Progenitor cell of endocrine pancreas (in vitro differentiated cells): ENCODE measurements at regions not wholly inside any gene's neighbourhood (a gene's known extent, or its start where the extent isn't known, plus 50 kb on each side); places are given as distances from the start of the nearest gene placed in this dataset.
"Not testable (repeated sequence)": the region's sequence is repeated elsewhere in the genome, so short reads cannot be mapped to it uniquely, and the experiment has no call there.

Experiments
- DNase-seq: peaks from one replicate; pipeline ENCODE4 v3.0.0; 2021; ENCODE audit warnings: low spot score; ENCODE audit not compliant: unreplicated experiment
- H3K27ac Mint-ChIP-seq: 2 replicates; pipeline ENCODE4 v1.8.0; 2021; ENCODE audit warnings: mild to moderate bottlenecking, moderate library complexity, mixed read lengths
- H3K27me3 Mint-ChIP-seq: 2 replicates; pipeline ENCODE4 v1.8.0; 2021; ENCODE audit warnings: mixed read lengths
- H3K36me3 Mint-ChIP-seq: 2 replicates; pipeline ENCODE4 v1.8.0; 2022; ENCODE audit warnings: mixed read lengths; ENCODE audit not compliant: insufficient read depth
- H3K4me1 Mint-ChIP-seq: 2 replicates; pipeline ENCODE4 v1.8.0; 2021; ENCODE audit warnings: low read depth, mixed read lengths
- H3K4me3 Mint-ChIP-seq: 2 replicates; pipeline ENCODE4 v1.8.0; 2021; ENCODE audit warnings: low read depth, mild to moderate bottlenecking, moderate library complexity, mixed read lengths
- H3K9me3 Mint-ChIP-seq: 2 replicates; pipeline ENCODE4 v1.8.0; 2021; ENCODE audit warnings: low read depth, mixed read lengths
- TF ChIP-seq, protein P1 (sequence below): fragments of 200-600 bp; sonication (generic); IDR thresholded peaks from one replicate; pipeline ENCODE4 v1.5.0; 2021; ENCODE audit warnings: antibody characterized with exemption, mild to moderate bottlenecking; ENCODE audit not compliant: unreplicated experiment

DNA sequence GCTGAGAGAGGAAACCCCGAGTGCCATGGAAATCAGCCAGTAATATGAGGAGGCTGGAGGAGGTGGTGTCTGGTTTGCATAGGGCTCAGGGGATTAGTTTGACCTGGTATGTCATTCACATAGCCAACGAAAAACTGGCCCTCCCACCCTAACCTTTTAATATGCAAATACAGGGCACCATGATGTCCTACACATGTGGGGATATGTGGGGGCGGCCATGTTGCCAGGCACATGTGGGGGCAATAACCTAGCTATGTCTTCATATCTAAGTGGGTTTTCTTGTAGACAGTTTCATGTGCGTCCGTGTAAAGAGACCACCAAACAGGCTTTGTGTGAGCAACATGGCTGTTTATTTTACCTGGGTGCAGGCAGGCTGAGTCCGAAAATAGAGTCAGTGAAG, 110.1 kb downstream of the MOBP start:
- Mint-ChIP-seq H3K36me3 (no peaks in the 10 kb centered on the region), H3K27me3 (peaks cover 4% of the 10 kb centered on the region), H3K4me1 (peaks cover 19% of the 10 kb centered on the region), H3K4me3 (no peak overlapping the region), H3K9me3 (peaks cover 6% of the 10 kb centered on the region), H3K27ac (peak overlapping the region; percentile 31)
- TF ChIP-seq, protein P1, sequence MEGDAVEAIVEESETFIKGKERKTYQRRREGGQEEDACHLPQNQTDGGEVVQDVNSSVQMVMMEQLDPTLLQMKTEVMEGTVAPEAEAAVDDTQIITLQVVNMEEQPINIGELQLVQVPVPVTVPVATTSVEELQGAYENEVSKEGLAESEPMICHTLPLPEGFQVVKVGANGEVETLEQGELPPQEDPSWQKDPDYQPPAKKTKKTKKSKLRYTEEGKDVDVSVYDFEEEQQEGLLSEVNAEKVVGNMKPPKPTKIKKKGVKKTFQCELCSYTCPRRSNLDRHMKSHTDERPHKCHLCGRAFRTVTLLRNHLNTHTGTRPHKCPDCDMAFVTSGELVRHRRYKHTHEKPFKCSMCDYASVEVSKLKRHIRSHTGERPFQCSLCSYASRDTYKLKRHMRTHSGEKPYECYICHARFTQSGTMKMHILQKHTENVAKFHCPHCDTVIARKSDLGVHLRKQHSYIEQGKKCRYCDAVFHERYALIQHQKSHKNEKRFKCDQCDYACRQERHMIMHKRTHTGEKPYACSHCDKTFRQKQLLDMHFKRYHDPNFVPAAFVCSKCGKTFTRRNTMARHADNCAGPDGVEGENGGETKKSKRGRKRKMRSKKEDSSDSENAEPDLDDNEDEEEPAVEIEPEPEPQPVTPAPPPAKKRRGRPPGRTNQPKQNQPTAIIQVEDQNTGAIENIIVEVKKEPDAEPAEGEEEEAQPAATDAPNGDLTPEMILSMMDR = no peak
- DNase-seq = no peak

DNA sequence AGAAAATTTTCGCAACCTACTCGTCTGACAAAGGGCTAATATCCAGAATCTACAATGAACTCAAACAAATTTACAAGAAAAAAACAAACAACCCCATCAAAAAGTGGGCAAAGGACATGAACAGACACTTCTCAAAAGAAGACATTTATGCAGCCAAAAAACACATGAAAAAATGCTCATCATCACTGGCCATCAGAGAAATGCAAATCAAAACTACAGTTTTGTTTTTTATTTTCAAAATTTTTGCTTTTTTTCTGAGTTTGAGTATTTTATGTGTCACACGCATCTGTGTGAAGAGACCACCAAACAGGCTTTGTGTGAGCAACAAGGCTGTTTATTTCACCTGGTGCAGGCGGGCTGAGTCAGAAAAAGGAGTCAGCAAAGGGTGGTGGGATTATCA, 118.7 kb downstream of the MOBP start:
- not testable (repeated sequence) for H3K4me3 Mint-ChIP-seq, DNase-seq, H3K27me3 Mint-ChIP-seq, H3K27ac Mint-ChIP-seq, H3K4me1 Mint-ChIP-seq, H3K36me3 Mint-ChIP-seq
- H3K9me3 Mint-ChIP-seq = peaks cover 15% of the 10 kb centered on the region

DNA sequence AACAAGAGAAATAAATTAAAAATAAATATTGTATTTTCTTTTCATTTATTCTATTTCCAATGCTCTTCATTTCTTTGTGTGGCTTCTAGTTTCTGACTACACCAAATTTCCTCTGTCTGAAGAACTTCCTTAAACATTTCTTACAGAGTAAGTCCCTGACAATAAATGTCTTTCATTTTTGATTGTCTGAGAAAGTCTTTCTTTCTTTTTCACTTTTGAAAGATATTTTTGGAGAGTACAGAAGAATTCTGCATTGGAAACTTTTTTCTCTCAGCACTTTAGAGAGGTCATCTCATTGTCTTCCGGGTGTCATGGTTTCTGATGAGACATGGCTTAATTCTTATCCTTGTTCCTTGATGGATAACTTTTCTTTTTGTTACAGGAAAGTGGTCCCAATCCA, 119.6 kb downstream of the MOBP start:
- TF ChIP-seq, protein P1 = no peak

DNA sequence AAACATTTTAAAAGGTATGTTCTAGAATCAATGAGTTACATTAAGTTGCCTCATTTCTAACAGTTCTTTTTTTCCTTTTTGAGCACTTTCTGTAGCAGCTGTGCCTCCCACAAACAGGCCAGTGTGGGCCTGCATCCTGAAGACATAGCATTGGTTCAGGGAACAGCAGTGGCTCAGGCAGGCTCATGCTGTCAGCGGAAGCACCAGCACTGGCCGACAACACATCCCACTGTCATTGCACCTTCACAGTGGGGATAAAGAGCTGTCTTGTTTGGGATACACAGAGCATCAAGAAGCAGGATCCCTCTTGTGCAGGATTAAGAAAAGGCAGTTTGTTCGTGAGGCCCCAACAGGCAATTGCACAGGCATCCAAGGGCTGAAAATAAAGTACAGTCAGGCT, 123.3 kb downstream of the MOBP start:
- H3K27ac Mint-ChIP-seq = no peak overlapping the region
- no peaks in the 10 kb centered on the region for H3K4me1 Mint-ChIP-seq
- no peak overlapping the region for H3K4me3 Mint-ChIP-seq
- TF ChIP-seq, protein P1 = no peak
- H3K36me3 Mint-ChIP-seq = no peaks in the 10 kb centered on the region
- H3K27me3 Mint-ChIP-seq = no peaks in the 10 kb centered on the region
- H3K9me3 Mint-ChIP-seq = peaks cover 4% of the 10 kb centered on the region
- no peak for DNase-seq

More for the DNA sequence above, 119.6 kb downstream of the MOBP start:
- H3K27me3 Mint-ChIP-seq = no peaks in the 10 kb centered on the region
- H3K36me3 Mint-ChIP-seq = peaks cover 1% of the 10 kb centered on the region
- no peaks in the 10 kb centered on the region for H3K4me1 Mint-ChIP-seq
- H3K27ac Mint-ChIP-seq = no peak overlapping the region
- H3K4me3 Mint-ChIP-seq = no peak overlapping the region
- DNase-seq = no peak
- H3K9me3 Mint-ChIP-seq = peaks cover 9% of the 10 kb centered on the region

DNA sequence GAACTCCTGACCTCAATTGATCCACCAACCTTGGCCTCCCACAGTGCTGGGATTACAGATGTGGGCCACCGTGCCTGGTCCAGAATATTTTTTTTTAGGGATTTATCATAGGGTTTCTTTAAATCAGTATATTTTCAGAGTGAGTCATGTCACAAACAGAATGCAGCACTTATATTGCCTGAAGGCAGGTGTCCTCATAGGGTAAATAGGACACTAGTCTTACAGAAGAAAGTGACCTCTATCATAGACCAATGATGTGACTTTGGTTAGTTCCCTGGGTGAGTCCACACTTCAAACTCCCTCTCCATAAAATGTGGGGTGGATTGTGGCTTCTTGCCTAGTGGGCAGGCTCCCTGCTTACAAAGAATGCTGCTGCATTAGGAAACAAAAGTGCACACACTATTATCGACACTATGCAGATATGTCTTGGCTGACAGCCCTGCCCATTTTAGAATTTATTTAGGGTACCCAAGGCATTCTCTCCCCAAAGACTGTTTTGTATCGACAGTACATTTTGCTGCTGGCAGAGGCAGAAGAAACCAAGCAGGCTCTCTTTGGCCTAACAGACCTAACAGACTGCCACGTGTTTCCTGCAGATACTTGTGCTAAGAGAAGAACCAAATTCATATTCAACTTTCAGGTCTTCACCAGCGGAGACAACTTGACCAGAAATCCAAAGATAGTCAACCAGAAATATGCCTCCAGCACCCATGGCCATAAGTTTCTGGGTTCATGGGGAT, 125.0 kb downstream of the MOBP start:
- Mint-ChIP-seq H3K9me3 (no peaks in the 10 kb centered on the region), H3K27ac (no peak overlapping the region)

More for the DNA sequence above, 125.0 kb downstream of the MOBP start:
- H3K4me1 Mint-ChIP-seq = peaks cover 3% of the 10 kb centered on the region
- no peaks in the 10 kb centered on the region for H3K27me3 Mint-ChIP-seq
- no peak overlapping the region for H3K4me3 Mint-ChIP-seq
- TF ChIP-seq, protein P1 = no peak
- no peak for DNase-seq
- no peaks in the 10 kb centered on the region for H3K36me3 Mint-ChIP-seq
